Lower leg skin (tissue), 3 donors: ENCODE measurements at regions not wholly inside any gene's neighbourhood (a gene's known extent, or its start where the extent isn't known, plus 50 kb on each side); places are given as distances from the start of the nearest gene placed in this dataset.

ENCODE experiments used
- POLR2A ChIP-seq, 2 donors: fragments of 450-650 bp; IDR thresholded peaks; one replicate each; pipeline ENCODE4 v1.6.1; 2016 to 2017; ENCODE audit warnings: antibody characterized with exemption in 2 of 2, mild to moderate bottlenecking in 1 of 2, moderate library complexity in 1 of 2
- TF ChIP-seq, protein P1 (sequence below), 3 donors: fragments of 450-650 bp; IDR thresholded peaks; one replicate each; pipeline ENCODE4 v1.5.1; 2016; ENCODE audit warnings: antibody characterized with exemption in 3 of 3, mild to moderate bottlenecking in 3 of 3, moderate library complexity in 2 of 3

DNA sequence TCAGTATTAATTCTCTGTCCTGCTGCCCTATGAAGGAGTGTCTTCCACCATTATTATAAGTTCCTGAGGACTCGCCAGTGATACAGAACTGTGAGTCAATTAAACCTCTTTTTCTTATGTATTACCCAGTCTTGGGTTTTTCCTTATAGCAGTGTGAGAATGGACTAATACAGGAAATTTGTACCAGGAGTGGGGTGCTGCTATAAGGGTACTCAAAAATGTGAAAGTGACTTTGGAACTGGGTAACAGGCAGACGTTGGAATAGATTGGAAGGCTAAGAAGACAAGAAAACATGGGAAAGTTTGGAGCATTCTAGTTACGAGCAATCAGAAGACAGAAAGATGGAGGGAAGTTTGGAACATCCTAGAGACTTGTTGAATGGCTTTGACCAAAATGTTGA is 616.7 kb upstream of the EPHA7 start:
- TF ChIP-seq, protein P1, sequence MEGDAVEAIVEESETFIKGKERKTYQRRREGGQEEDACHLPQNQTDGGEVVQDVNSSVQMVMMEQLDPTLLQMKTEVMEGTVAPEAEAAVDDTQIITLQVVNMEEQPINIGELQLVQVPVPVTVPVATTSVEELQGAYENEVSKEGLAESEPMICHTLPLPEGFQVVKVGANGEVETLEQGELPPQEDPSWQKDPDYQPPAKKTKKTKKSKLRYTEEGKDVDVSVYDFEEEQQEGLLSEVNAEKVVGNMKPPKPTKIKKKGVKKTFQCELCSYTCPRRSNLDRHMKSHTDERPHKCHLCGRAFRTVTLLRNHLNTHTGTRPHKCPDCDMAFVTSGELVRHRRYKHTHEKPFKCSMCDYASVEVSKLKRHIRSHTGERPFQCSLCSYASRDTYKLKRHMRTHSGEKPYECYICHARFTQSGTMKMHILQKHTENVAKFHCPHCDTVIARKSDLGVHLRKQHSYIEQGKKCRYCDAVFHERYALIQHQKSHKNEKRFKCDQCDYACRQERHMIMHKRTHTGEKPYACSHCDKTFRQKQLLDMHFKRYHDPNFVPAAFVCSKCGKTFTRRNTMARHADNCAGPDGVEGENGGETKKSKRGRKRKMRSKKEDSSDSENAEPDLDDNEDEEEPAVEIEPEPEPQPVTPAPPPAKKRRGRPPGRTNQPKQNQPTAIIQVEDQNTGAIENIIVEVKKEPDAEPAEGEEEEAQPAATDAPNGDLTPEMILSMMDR (IDR thresholded peaks at IDR 0.05), result no peak
- no peak for TF ChIP-seq POLR2A (IDR thresholded peaks at IDR 0.05)
